ENCODE measurements at regions not wholly inside any gene's neighbourhood (a gene's known extent, or its start where the extent isn't known, plus 50 kb on each side); places are given as distances from the start of the nearest gene placed in this dataset.

GRCh38 chr4:120354381-120354780 lies 287.7 kb upstream of the MAD2L1 start:
- TF ChIP-seq CTCF (IDR thresholded peaks at IDR 0.05): no peak
- no peak for TF ChIP-seq POLR2A (IDR thresholded peaks at IDR 0.05)
